Progenitor cell of endocrine pancreas (in vitro differentiated cells): ENCODE measurements at regions not wholly inside any gene's neighbourhood (a gene's known extent, or its start where the extent isn't known, plus 50 kb on each side); places are given as distances from the start of the nearest gene placed in this dataset.
"Not testable (repeated sequence)": the region's sequence is repeated elsewhere in the genome, so short reads cannot be mapped to it uniquely, and the experiment has no call there.

ENCODE experiments used
- DNase-seq: peaks from one replicate; pipeline ENCODE4 v3.0.0; 2021; ENCODE audit warnings: low spot score; ENCODE audit not compliant: unreplicated experiment
- H3K27ac Mint-ChIP-seq: 2 replicates; pipeline ENCODE4 v1.8.0; 2021; ENCODE audit warnings: mild to moderate bottlenecking, moderate library complexity, mixed read lengths
- H3K27me3 Mint-ChIP-seq: 2 replicates; pipeline ENCODE4 v1.8.0; 2021; ENCODE audit warnings: mixed read lengths
- H3K36me3 Mint-ChIP-seq: 2 replicates; pipeline ENCODE4 v1.8.0; 2022; ENCODE audit warnings: mixed read lengths; ENCODE audit not compliant: insufficient read depth
- H3K4me1 Mint-ChIP-seq: 2 replicates; pipeline ENCODE4 v1.8.0; 2021; ENCODE audit warnings: low read depth, mixed read lengths
- H3K4me3 Mint-ChIP-seq: 2 replicates; pipeline ENCODE4 v1.8.0; 2021; ENCODE audit warnings: low read depth, mild to moderate bottlenecking, moderate library complexity, mixed read lengths
- H3K9me3 Mint-ChIP-seq: 2 replicates; pipeline ENCODE4 v1.8.0; 2021; ENCODE audit warnings: low read depth, mixed read lengths
- TF ChIP-seq, protein P1 (sequence below): fragments of 200-600 bp; sonication (generic); IDR thresholded peaks from one replicate; pipeline ENCODE4 v1.5.0; 2021; ENCODE audit warnings: antibody characterized with exemption, mild to moderate bottlenecking; ENCODE audit not compliant: unreplicated experiment

DNA sequence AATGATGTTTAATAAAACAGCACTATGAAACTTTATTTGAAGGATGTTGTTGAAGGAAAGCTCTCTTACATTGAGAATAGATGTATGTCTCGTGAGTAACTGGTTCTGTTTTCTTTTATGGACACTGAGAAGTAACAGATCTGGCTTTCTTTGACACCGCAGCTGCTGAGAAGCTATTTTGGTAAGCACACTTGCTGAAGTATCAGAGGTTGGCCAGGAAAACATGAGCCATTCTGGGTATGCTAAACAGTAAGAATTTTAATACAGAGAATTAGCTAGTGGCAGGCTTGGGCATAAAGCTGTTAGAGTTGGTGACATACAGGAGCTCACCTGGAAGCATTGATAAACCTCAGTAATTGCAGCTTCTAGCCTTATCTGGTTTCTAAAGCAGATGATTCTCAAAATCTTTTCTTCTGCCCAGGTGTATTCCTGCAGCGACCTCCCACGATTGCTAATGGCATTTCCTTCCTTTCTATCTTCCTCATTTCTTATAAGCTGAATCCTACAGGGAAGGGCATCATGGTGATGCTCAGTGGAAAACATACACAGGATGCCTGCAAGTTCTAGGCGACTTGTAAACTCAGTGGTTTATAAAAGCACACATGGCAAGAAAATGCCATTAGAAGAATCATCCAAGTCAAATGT lies 291.6 kb upstream of the SLC16A7 start:
- DNase-seq: no peak
- TF ChIP-seq, protein P1, sequence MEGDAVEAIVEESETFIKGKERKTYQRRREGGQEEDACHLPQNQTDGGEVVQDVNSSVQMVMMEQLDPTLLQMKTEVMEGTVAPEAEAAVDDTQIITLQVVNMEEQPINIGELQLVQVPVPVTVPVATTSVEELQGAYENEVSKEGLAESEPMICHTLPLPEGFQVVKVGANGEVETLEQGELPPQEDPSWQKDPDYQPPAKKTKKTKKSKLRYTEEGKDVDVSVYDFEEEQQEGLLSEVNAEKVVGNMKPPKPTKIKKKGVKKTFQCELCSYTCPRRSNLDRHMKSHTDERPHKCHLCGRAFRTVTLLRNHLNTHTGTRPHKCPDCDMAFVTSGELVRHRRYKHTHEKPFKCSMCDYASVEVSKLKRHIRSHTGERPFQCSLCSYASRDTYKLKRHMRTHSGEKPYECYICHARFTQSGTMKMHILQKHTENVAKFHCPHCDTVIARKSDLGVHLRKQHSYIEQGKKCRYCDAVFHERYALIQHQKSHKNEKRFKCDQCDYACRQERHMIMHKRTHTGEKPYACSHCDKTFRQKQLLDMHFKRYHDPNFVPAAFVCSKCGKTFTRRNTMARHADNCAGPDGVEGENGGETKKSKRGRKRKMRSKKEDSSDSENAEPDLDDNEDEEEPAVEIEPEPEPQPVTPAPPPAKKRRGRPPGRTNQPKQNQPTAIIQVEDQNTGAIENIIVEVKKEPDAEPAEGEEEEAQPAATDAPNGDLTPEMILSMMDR: no peak
- no peak overlapping the region for H3K4me3 Mint-ChIP-seq
- no peak overlapping the region for H3K27ac Mint-ChIP-seq
- H3K27me3 Mint-ChIP-seq: no peaks in the 10 kb centered on the region
- H3K9me3 Mint-ChIP-seq: peaks cover 5% of the 10 kb centered on the region
- no peaks in the 10 kb centered on the region for H3K4me1 Mint-ChIP-seq
- H3K36me3 Mint-ChIP-seq: no peaks in the 10 kb centered on the region

DNA sequence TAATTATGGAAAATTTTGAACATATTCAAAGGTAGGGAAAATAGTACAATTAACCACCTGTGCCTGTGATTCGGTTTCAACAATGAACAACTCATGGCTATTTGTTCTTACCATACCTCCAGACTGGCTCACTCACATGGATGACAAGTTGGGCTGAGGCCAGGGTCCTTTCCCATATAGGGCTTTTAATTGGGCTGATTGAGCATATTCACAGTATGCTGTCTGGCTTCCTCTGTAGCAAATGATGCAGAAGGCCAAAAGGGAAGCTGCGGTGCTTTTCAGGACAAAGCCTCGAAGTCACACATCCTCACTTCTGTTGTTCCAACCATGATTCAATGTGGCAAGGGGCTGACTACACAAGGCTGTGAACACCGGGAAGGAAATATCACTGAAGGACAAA lies 297.5 kb upstream of the SLC16A7 start:
- Mint-ChIP-seq H3K9me3 (peaks cover 9% of the 10 kb centered on the region), H3K4me1 (no peaks in the 10 kb centered on the region), H3K27me3 (no peaks in the 10 kb centered on the region), H3K36me3 (no peaks in the 10 kb centered on the region), H3K27ac (no peak overlapping the region), H3K4me3 (no peak overlapping the region)
- TF ChIP-seq, protein P1: no peak
- no peak for DNase-seq

DNA sequence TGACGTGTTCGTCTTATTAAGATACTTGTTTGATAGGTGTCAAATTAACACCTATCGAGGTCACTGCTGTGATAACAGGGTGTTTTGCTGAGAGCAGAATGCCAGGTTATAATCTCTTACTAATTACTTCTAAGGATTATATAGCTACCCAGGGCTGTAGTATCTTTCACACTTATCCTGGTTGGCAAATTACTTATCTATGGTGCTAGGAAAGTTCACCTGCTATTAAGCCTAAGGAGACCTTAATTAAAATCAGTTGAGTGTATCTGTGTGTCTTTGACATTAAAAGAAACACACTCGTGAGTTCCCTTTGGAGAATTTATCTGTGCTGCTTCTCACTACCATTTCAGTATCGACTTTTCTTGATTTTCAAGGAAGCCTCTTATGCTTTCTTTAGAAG lies 301.6 kb upstream of the SLC16A7 start:
- H3K4me3 Mint-ChIP-seq: no peak overlapping the region
- TF ChIP-seq, protein P1: no peak
- DNase-seq: no peak
- peaks cover 5% of the 10 kb centered on the region for H3K9me3 Mint-ChIP-seq
- peaks cover 4% of the 10 kb centered on the region for H3K4me1 Mint-ChIP-seq
- H3K36me3 Mint-ChIP-seq: no peaks in the 10 kb centered on the region
- no peak overlapping the region for H3K27ac Mint-ChIP-seq
- no peaks in the 10 kb centered on the region for H3K27me3 Mint-ChIP-seq

DNA sequence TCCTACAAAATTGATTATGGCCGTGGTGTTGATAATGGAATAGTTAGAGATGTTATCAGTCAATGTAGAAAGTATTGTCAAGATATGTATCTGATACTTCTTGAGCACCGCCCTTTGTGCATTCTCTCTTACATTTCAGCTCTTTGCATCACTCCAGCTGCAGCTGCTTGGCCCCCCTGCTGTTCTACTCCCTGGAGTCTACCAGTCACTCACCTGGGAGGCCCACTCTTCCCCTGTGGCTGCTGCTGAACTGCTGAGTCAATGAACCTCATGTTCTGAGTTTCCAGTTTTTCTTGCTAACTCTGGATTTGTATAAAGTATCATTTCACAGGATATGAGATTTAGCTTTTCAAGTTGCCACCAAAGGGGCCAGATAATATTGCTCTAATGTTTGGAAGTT lies 312.8 kb upstream of the SLC16A7 start:
- Mint-ChIP-seq H3K9me3 (peaks cover 3% of the 10 kb centered on the region), H3K4me3 (no peak overlapping the region), H3K27me3 (peaks cover 3% of the 10 kb centered on the region), H3K4me1 (no peaks in the 10 kb centered on the region), H3K27ac (no peak overlapping the region), H3K36me3 (no peaks in the 10 kb centered on the region)
- TF ChIP-seq, protein P1: no peak
- no peak for DNase-seq

DNA sequence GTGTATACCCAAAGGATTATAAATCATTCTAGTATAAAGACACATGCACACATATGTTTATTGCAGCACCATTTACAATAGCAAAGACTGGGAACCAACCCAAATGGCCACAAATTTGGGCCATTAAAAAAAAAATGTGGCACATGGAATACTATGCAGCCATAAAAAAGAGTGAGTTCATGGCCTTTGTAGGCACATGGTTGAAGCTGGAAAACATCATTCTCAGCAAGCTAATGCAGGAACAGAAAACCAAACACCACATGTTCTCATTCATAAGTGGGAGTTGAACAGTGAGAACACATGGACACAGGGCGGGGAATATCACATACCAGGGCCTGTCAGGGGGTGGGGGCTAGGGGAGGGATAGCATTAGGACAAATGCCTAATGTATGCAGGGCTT lies 322.3 kb upstream of the SLC16A7 start:
- not testable (repeated sequence) for H3K4me3 Mint-ChIP-seq, H3K36me3 Mint-ChIP-seq, H3K27ac Mint-ChIP-seq, H3K27me3 Mint-ChIP-seq, H3K4me1 Mint-ChIP-seq, DNase-seq
- H3K9me3 Mint-ChIP-seq: peaks cover 25% of the 10 kb centered on the region

DNA sequence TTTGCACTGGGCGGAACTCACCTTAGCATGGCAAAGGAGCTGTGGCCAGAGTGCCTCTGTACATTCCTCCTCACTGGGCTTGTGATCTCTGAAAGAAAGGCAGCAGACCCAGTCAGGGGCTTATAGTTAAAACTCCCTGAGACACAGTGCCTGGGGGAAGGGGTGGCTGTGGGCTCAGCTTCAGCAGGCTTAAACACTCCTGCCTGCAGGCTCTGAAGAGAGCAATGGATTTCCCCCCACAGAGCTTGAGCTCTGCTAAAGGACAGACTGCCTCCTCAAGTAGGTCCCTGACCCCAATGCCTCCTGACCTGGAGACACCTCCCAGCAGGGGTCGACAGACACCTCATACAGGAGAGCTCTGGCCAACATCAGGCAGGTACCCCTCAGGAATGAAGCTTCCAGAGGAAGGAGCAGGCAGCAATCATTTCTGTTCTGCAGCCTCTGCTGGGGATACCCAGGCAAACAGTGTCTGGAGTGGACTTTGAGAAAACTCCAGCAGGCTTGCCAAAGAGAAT lies 327.5 kb upstream of the SLC16A7 start:
- Mint-ChIP-seq H3K9me3 (peaks cover 25% of the 10 kb centered on the region), H3K27me3 (no peaks in the 10 kb centered on the region), H3K4me1 (no peaks in the 10 kb centered on the region), H3K36me3 (peaks cover 1% of the 10 kb centered on the region), H3K27ac (no peak overlapping the region), H3K4me3 (no peak overlapping the region)
- TF ChIP-seq, protein P1: no peak
- no peak for DNase-seq
